Lower leg skin (tissue), 3 donors: ENCODE measurements at regions not wholly inside any gene's neighbourhood (a gene's known extent, or its start where the extent isn't known, plus 50 kb on each side); places are given as distances from the start of the nearest gene placed in this dataset.
"Not testable (repeated sequence)": the region's sequence is repeated elsewhere in the genome, so short reads cannot be mapped to it uniquely, and the experiment has no call there.

Experiments
- CTCF ChIP-seq, 3 donors: fragments of 450-650 bp; IDR thresholded peaks; one replicate each; pipeline ENCODE4 v1.5.1; 2016; ENCODE audit warnings: antibody characterized with exemption in 3 of 3, mild to moderate bottlenecking in 3 of 3, moderate library complexity in 2 of 3
- POLR2A ChIP-seq, 2 donors: fragments of 450-650 bp; IDR thresholded peaks; one replicate each; pipeline ENCODE4 v1.6.1; 2016 to 2017; ENCODE audit warnings: antibody characterized with exemption in 2 of 2, mild to moderate bottlenecking in 1 of 2, moderate library complexity in 1 of 2

- TF ChIP-seq CTCF, POLR2A (IDR thresholded peaks at IDR 0.05): not testable (repeated sequence)
These were observed 493.3 kb downstream of the RPIA start for GRCh38 chr2:89184746-89185145.
